Mesendoderm (in vitro differentiated cells): ENCODE measurements at regions not wholly inside any gene's neighbourhood (a gene's known extent, or its start where the extent isn't known, plus 50 kb on each side); places are given as distances from the start of the nearest gene placed in this dataset.

Source experiments
- DNase-seq: peaks from one replicate; pipeline ENCODE4 v3.0.0; 2013
- H2AK5ac ChIP-seq: 2 replicates; pipeline ENCODE4 v1.6.1; 2013; ENCODE audit warnings: low read length, inconsistent platforms
- H2BK120ac ChIP-seq: 2 replicates; pipeline ENCODE4 v1.6.1; 2013; ENCODE audit warnings: low read depth, mild to moderate bottlenecking, low read length, moderate library complexity, mixed read lengths
- H2BK15ac ChIP-seq: replicated peaks from 2 replicates; pipeline ENCODE4 v1.6.1; 2013; ENCODE audit warnings: low read depth, mild to moderate bottlenecking, moderate library complexity
- H2BK5ac ChIP-seq: 2 replicates; pipeline ENCODE4 v1.6.1; 2013; ENCODE audit warnings: low read length, inconsistent platforms
- H3K18ac ChIP-seq: 2 replicates; pipeline ENCODE4 v1.6.1; 2013; ENCODE audit warnings: mild to moderate bottlenecking, low read length, mixed read lengths
- H3K23ac ChIP-seq: one replicate; pipeline ENCODE4 v1.6.1; 2013; ENCODE audit warnings: low read length
- H3K27ac ChIP-seq: 2 replicates; pipeline ENCODE4 v1.5.1; 2013; ENCODE audit warnings: low read depth, mild to moderate bottlenecking, inconsistent platforms, low read length, moderate library complexity
- H3K27me3 ChIP-seq: 2 replicates; pipeline ENCODE4 v1.6.1; 2013; ENCODE audit warnings: low read length, control low read depth, mild to moderate bottlenecking, inconsistent platforms; ENCODE audit not compliant: insufficient read depth, poor library complexity
- H3K36me3 ChIP-seq: 2 replicates; pipeline ENCODE4 v1.6.1; 2013; ENCODE audit warnings: low read length, inconsistent platforms; ENCODE audit not compliant: control insufficient read depth, insufficient read depth
- H3K4ac ChIP-seq: one replicate; pipeline ENCODE4 v1.6.1; 2013; ENCODE audit warnings: low read depth, mild to moderate bottlenecking, low read length, moderate library complexity
- H3K4me1 ChIP-seq: 2 replicates; pipeline ENCODE4 v1.6.1; 2013; ENCODE audit warnings: low read depth, low read length, inconsistent platforms; ENCODE audit not compliant: control insufficient read depth
- H3K4me2 ChIP-seq: 2 replicates; pipeline ENCODE4 v1.6.1; 2013; ENCODE audit warnings: low read length
- H3K4me3 ChIP-seq: 2 replicates; pipeline ENCODE4 v1.5.1; 2013; ENCODE audit warnings: mild to moderate bottlenecking, low read length
- H3K56ac ChIP-seq: one replicate; pipeline ENCODE4 v1.6.1; 2013; ENCODE audit warnings: low read length
- H3K79me1 ChIP-seq: 2 replicates; pipeline ENCODE4 v1.6.1; 2013; ENCODE audit warnings: low read length, inconsistent platforms
- H3K79me2 ChIP-seq: 2 replicates; pipeline ENCODE4 v1.6.1; 2013; ENCODE audit warnings: mild to moderate bottlenecking, low read length; ENCODE audit not compliant: control insufficient read depth, insufficient read depth
- H3K9ac ChIP-seq: 2 replicates; pipeline ENCODE4 v1.6.1; 2013; ENCODE audit warnings: low read length, inconsistent platforms
- H4K5ac ChIP-seq: one replicate; pipeline ENCODE4 v1.6.1; 2013; ENCODE audit warnings: low read length
- H4K8ac ChIP-seq: one replicate; pipeline ENCODE4 v1.6.1; 2013; ENCODE audit warnings: low read depth, mild to moderate bottlenecking, control low read depth, low read length, moderate library complexity
- WGBS: extraction: QIAGEN DNeasy Blood & Tissue Kit; methylation state at CpG from one replicate; pipeline ENCODE4 v1.1.7; 2013; ENCODE audit warnings: low lambda C conversion rate, missing lambda C conversion rate; ENCODE audit not compliant: insufficient coverage; ENCODE audit errors: extremely low coverage; 5-methylcytosine and 5-hydroxymethylcytosine counted together

DNA sequence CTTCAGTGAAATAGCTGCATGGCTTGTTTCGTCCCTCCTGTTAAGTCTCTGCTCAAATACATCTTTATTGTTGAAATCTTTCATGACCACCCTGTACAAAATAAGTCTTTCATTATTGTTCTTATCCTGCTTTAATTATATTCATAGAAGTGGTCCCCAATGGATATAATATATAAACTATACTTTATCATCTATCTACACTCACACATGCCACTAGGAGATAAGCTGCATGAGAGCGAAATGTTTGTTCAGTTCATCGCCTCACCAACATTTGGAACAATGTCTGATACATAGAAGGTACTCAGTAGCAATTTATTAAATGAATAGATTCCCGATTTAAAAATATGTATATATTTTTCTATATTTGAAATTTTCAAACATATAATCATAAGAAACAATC, 254.0 kb upstream of the ATXN7L3B start:
- Histone ChIP-seq H2AK5ac (no peak overlapping the region), H3K4ac (no peak overlapping the region), H3K4me1 (peaks cover 5% of the 10 kb centered on the region), H3K79me2 (no peaks in the 10 kb centered on the region), H3K56ac (no peak overlapping the region), H3K18ac (no peak overlapping the region), H3K23ac (no peak overlapping the region), H2BK5ac (no peak overlapping the region), H3K4me2 (no peak overlapping the region), H3K27me3 (no peaks in the 10 kb centered on the region), H3K79me1 (no peaks in the 10 kb centered on the region), H2BK120ac (no peak overlapping the region), H3K36me3 (no peaks in the 10 kb centered on the region), H3K27ac (no peak overlapping the region), H2BK15ac (no peak overlapping the region), H3K4me3 (no peak overlapping the region), H4K5ac (no peak overlapping the region), H3K9ac (no peak overlapping the region), H4K8ac (no peak overlapping the region)
- no peak for DNase-seq
- WGBS = no CpG with 5 or more reads among the region's 4 CpGs

DNA sequence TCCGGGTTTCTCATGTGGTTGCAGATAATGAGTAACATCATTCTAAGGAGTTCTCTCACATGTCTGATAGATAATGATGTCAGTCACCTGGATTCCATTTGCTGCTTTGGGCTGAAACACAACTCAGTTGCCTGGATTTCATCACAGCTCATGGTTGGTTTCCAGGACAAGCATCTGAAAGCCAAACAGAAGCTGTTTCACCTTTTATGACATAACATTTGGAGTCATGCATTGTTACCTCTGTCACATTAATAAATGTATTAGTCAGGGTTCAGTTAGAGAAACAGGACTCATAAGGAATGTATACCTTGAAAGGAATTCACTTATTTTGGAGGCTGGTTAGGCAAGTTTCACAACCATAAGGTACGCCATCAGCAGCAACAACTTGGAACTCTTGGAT, 251.9 kb upstream of the ATXN7L3B start:
- no peak overlapping the region for H3K4me3 ChIP-seq
- no peak overlapping the region for H4K5ac ChIP-seq
- H3K79me2 ChIP-seq = no peaks in the 10 kb centered on the region
- no peak overlapping the region for H2BK120ac ChIP-seq
- H3K4me1 ChIP-seq = peaks cover 5% of the 10 kb centered on the region
- H4K8ac ChIP-seq = no peak overlapping the region
- no peak overlapping the region for H3K27ac ChIP-seq
- no peak overlapping the region for H3K23ac ChIP-seq
- H3K9ac ChIP-seq = no peak overlapping the region
- peak overlapping the region; percentile 60 for H3K18ac ChIP-seq
- H3K4me2 ChIP-seq = no peak overlapping the region
- no peak overlapping the region for H2BK15ac ChIP-seq
- no peak overlapping the region for H3K4ac ChIP-seq
- no CpG with 5 or more reads among the region's 2 CpGs for WGBS
- peak; percentile 73 for DNase-seq
- no peaks in the 10 kb centered on the region for H3K27me3 ChIP-seq
- H3K56ac ChIP-seq = no peak overlapping the region
- H3K36me3 ChIP-seq = no peaks in the 10 kb centered on the region
- no peaks in the 10 kb centered on the region for H3K79me1 ChIP-seq
- no peak overlapping the region for H2BK5ac ChIP-seq
- H2AK5ac ChIP-seq = no peak overlapping the region

DNA sequence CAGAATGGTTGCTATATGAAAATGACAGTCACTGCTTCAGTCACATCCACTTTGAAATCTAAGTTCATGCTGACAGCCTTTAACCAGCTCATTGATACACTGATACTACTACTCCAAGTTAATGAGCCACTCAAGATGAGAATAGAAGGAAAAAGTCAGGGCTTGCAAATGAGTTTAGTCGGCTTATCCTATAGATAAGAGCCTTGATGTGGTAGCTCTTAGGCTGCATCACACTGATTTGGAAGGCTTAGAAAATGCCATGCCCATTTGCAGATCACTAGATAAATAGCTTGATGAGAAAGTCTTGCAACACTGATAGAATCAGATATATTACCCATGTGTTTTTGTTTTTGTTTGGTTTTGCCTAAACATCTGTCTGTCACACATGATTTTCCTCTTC, 251.4 kb upstream of the ATXN7L3B start:
- no peak overlapping the region for H2BK120ac ChIP-seq
- no peaks in the 10 kb centered on the region for H3K36me3 ChIP-seq
- no peak overlapping the region for H3K4ac ChIP-seq
- H3K4me2 ChIP-seq = no peak overlapping the region
- H2BK5ac ChIP-seq = no peak overlapping the region
- H3K27me3 ChIP-seq = no peaks in the 10 kb centered on the region
- DNase-seq = peak; percentile 93
- H3K4me3 ChIP-seq = no peak overlapping the region
- H3K4me1 ChIP-seq = peaks cover 5% of the 10 kb centered on the region
- no peak overlapping the region for H2AK5ac ChIP-seq
- H3K18ac ChIP-seq = peak overlapping the region; percentile 60
- H3K79me2 ChIP-seq = no peaks in the 10 kb centered on the region
- no peak overlapping the region for H4K8ac ChIP-seq
- no peak overlapping the region for H3K27ac ChIP-seq
- no CpG with 5 or more reads among the region's 1 CpG for WGBS
- no peak overlapping the region for H3K56ac ChIP-seq
- no peak overlapping the region for H2BK15ac ChIP-seq
- H4K5ac ChIP-seq = no peak overlapping the region
- no peak overlapping the region for H3K23ac ChIP-seq
- no peak overlapping the region for H3K9ac ChIP-seq
- H3K79me1 ChIP-seq = no peaks in the 10 kb centered on the region

DNA sequence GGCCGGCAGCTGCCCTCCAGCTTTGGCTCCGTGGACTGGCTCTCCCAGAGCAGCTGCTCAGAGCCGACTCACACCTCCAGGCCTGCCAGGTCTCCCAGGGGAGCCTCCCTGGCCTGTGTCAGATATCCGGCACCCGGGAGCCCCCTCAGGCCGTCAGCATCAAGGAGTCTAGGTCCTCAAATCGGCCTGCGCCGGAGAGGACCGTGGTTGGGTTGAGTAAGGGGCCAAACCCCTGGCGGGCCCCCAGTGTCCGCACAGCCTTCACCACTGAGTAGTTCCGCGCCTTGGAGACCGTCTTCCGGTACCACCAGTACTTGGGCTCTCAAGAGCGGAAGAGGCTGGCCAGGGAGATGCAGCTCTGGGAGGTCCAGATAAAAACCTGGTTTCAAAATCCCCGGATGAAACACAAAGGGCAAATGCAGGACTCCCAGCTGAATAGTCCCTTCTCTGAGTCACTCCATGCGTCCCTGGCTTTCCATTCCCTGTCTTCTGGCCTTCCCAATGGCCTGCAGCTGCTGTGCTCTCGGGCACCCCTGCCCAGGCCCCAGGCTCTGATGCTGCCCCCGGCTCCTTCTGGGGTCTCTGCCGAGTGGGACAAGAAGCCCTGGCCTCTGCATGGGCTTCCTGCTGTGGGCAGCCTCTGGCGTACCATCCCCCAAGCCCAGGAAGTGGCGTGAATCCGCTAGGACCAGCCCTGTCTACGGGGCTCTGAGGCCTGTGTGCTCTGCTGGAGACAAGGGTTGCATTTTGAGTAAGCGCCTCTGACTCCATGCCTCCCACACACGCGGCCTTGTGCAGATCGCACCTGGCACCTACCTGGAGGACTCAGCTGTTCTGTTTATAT, 245.1 kb upstream of the ATXN7L3B start:
- Histone ChIP-seq H4K5ac (no peak overlapping the region), H3K4me3 (no peak overlapping the region), H2BK15ac (no peak overlapping the region), H4K8ac (no peak overlapping the region), H3K56ac (no peak overlapping the region), H3K4me2 (no peak overlapping the region), H3K4ac (no peak overlapping the region), H2BK5ac (no peak overlapping the region), H3K27me3 (no peaks in the 10 kb centered on the region), H3K27ac (no peak overlapping the region), H3K9ac (no peak overlapping the region), H2BK120ac (no peak overlapping the region), H3K23ac (no peak overlapping the region), H2AK5ac (no peak overlapping the region), H3K36me3 (no peaks in the 10 kb centered on the region), H3K18ac (no peak overlapping the region), H3K4me1 (no peaks in the 10 kb centered on the region), H3K79me1 (no peaks in the 10 kb centered on the region), H3K79me2 (no peaks in the 10 kb centered on the region)
- WGBS = no CpG with 5 or more reads among the region's 30 CpGs
- peak; percentile 47 for DNase-seq

DNA sequence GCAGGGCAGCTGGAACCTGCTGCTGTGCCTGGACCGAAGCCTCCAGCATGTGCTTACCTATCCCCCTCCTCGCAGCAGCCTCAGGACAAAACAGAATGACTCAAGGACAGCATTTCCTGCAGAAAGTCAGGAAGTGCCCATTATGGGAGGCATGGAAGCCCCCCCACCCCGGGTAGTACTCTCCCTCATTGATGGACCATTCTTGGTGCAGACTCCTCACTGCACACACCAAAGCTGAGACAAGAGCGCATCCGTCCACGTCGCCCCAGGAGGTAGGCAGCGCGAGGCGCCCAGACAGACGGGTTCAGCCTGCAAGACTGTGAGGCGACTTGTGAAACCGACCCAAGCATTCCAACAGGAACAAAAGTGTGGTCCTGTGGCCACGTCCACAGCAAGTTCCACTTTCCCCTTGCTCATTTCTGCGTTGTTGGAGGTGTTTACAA, 243.9 kb upstream of the ATXN7L3B start:
- Histone ChIP-seq H3K27me3 (no peaks in the 10 kb centered on the region), H2BK5ac (no peak overlapping the region), H3K4me3 (no peak overlapping the region), H3K18ac (no peak overlapping the region), H3K4me2 (no peak overlapping the region), H2BK15ac (no peak overlapping the region), H3K9ac (no peak overlapping the region), H3K79me2 (no peaks in the 10 kb centered on the region), H3K4me1 (no peaks in the 10 kb centered on the region), H4K5ac (no peak overlapping the region), H3K23ac (no peak overlapping the region), H3K4ac (no peak overlapping the region), H2BK120ac (no peak overlapping the region), H4K8ac (no peak overlapping the region), H3K79me1 (no peaks in the 10 kb centered on the region), H3K36me3 (no peaks in the 10 kb centered on the region), H2AK5ac (no peak overlapping the region), H3K27ac (no peak overlapping the region), H3K56ac (no peak overlapping the region)
- no peak for DNase-seq
- WGBS = no CpG with 5 or more reads among the region's 15 CpGs
